ENCODE measurements at regions not wholly inside any gene's neighbourhood (a gene's known extent, or its start where the extent isn't known, plus 50 kb on each side); places are given as distances from the start of the nearest gene placed in this dataset.

DNA sequence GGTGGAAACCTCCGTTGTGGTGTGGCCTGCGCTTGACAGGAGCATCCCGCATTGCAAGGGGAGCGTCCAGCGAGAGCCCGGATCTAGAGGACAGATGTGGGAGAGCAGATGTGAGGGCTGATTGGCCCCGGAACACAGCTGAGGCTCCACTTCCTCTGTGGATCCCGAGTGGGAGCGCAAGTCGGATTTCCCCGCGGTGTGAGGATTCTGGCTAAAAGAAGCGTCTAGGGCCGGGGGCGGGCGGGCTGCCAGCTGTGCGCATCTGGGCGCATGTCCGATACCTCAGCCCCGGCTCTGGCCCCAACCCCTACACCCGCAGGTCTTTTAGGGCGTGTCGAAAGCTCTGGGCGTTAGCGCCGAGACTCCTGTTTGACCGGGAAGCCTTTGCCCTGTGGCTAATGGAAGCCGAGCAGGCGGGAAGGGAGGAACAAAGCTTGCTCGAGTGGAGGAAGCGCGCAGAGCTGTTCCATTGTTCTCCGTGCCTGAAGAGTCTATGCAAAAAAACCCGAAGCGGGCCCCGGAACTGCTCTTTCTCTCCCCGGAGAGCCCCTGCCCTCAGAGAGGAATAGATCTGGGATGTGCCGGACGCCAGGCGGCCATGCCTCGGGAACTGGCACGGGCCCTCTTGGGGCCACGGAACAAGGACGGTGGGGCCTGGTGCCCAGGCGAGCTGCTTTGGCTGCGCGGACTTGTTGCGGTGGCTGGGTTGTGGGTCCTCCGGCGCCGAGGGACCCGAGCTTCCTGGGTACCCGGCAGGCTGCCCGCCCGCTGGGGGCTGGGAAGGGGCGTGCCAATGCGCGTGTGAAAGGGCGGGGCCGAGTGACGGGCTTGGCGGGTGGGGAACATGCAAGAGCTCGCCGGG is 111.1 kb downstream of the NAV1 start:
- no peak overlapping the region for H4K5ac ChIP-seq (ENCODE audit: low read length)
- H3K4me2 ChIP-seq (ENCODE audit: low read length), result peak overlapping the region; percentile 32
- H4K8ac ChIP-seq (ENCODE audit: low read depth, low read length), result no peak overlapping the region
- H2BK5ac ChIP-seq (ENCODE audit: low read length), result no peak overlapping the region
- peak overlapping the region; percentile 61 for H3K56ac ChIP-seq (ENCODE audit: low read length)
- no peak overlapping the region for H2BK120ac ChIP-seq (ENCODE audit: low read depth, low read length)
- H3K4ac ChIP-seq (ENCODE audit: low read depth, low read length), result no peak overlapping the region
- peak overlapping the region; percentile 13 for H3K4me3 ChIP-seq (ENCODE audit: low read length)
- no peaks in the 10 kb centered on the region for H3K36me3 ChIP-seq (ENCODE audit: control insufficient read depth, insufficient read depth, low read length)
- DNase-seq, result peak; percentile 81
- H3K18ac ChIP-seq (ENCODE audit: low read length), result peak overlapping the region; percentile 13
- H3K9ac ChIP-seq (ENCODE audit: low read length), result peak overlapping the region; percentile 52
- H3K79me2 ChIP-seq (ENCODE audit: control insufficient read depth, insufficient read depth, low read length), result no peaks in the 10 kb centered on the region
- H3K23ac ChIP-seq (ENCODE audit: low read length), result no peak overlapping the region
- WGBS (ENCODE audit: extremely low coverage, insufficient coverage, low lambda C conversion rate), result no CpG with 5 or more reads among the region's 64 CpGs
- no peaks in the 10 kb centered on the region for H3K79me1 ChIP-seq (ENCODE audit: low read length)
- H3K27me3 ChIP-seq (ENCODE audit: insufficient read depth, low read length, poor library complexity), result peaks cover 2% of the 10 kb centered on the region
- no peak overlapping the region for H2AK5ac ChIP-seq (ENCODE audit: low read length)
- peaks cover 3% of the 10 kb centered on the region for H3K4me1 ChIP-seq (ENCODE audit: control insufficient read depth, low read depth, low read length)
- H2BK15ac ChIP-seq (replicated peaks; ENCODE audit: low read depth), result no peak overlapping the region
- no peak overlapping the region for H3K27ac ChIP-seq (ENCODE audit: low read depth, low read length)

DNA sequence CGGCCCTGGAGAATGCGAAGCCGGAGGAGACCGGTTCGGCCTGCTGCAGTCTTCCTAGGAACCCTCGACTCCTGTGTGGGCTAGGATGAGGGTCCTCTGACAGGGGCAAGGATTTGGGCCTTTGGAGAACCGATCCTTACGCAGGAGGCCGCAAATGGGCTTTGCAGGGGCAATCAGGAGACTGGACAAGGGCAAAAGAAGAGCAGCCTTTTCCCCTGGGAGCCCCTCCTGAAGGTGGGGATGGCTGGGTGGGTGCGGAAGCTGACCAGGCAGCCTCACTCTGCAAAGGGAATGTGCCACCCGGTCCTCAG is 111.7 kb downstream of the NAV1 start:
- Histone ChIP-seq H3K79me1 (ENCODE audit: low read length) (no peaks in the 10 kb centered on the region), H3K4me3 (ENCODE audit: low read length) (no peak overlapping the region), H3K79me2 (ENCODE audit: control insufficient read depth, insufficient read depth, low read length) (no peaks in the 10 kb centered on the region), H3K23ac (ENCODE audit: low read length) (no peak overlapping the region), H3K4me2 (ENCODE audit: low read length) (peak overlapping the region; percentile 32), H3K4ac (ENCODE audit: low read depth, low read length) (no peak overlapping the region), H2BK120ac (ENCODE audit: low read depth, low read length) (no peak overlapping the region), H4K5ac (ENCODE audit: low read length) (no peak overlapping the region), H2BK5ac (ENCODE audit: low read length) (no peak overlapping the region), H3K4me1 (ENCODE audit: control insufficient read depth, low read depth, low read length) (peaks cover 3% of the 10 kb centered on the region), H2AK5ac (ENCODE audit: low read length) (no peak overlapping the region), H3K18ac (ENCODE audit: low read length) (no peak overlapping the region), H3K36me3 (ENCODE audit: control insufficient read depth, insufficient read depth, low read length) (no peaks in the 10 kb centered on the region), H3K56ac (ENCODE audit: low read length) (peak overlapping the region; percentile 61), H3K9ac (ENCODE audit: low read length) (peak overlapping the region; percentile 52), H2BK15ac (replicated peaks; ENCODE audit: low read depth) (no peak overlapping the region), H4K8ac (ENCODE audit: low read depth, low read length) (no peak overlapping the region), H3K27ac (ENCODE audit: low read depth, low read length) (no peak overlapping the region), H3K27me3 (ENCODE audit: insufficient read depth, low read length, poor library complexity) (peaks cover 2% of the 10 kb centered on the region)
- WGBS (ENCODE audit: extremely low coverage, insufficient coverage, low lambda C conversion rate), result no CpG with 5 or more reads among the region's 11 CpGs
- DNase-seq, result no peak

DNA sequence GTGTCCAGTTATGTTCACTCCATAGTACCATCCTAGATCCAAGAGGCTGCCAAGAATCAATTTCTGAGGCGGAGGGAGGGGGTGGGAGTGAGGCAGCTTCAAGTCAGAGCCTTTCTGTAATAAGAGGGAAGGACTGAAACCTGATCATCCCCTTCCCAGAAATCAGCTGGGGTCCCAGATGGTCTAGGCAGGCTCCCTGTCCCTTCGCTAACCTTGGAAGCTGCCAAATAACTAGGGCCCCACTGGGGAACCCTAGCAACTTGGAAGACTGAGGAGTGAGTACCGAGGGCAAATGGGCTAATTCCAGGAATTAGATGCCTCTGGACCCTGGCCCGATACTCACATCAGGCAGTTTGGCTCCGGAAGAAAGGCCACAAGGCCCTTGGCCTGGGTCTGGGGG is 113.3 kb downstream of the NAV1 start:
- peaks cover 3% of the 10 kb centered on the region for H3K4me1 ChIP-seq (ENCODE audit: control insufficient read depth, low read depth, low read length)
- no peak overlapping the region for H3K27ac ChIP-seq (ENCODE audit: low read depth, low read length)
- no peak overlapping the region for H3K56ac ChIP-seq (ENCODE audit: low read length)
- no peak overlapping the region for H2AK5ac ChIP-seq (ENCODE audit: low read length)
- H4K5ac ChIP-seq (ENCODE audit: low read length), result no peak overlapping the region
- H4K8ac ChIP-seq (ENCODE audit: low read depth, low read length), result no peak overlapping the region
- H2BK120ac ChIP-seq (ENCODE audit: low read depth, low read length), result no peak overlapping the region
- no peaks in the 10 kb centered on the region for H3K36me3 ChIP-seq (ENCODE audit: control insufficient read depth, insufficient read depth, low read length)
- WGBS (ENCODE audit: extremely low coverage, insufficient coverage, low lambda C conversion rate), result no CpG with 5 or more reads among the region's 5 CpGs
- H3K79me2 ChIP-seq (ENCODE audit: control insufficient read depth, insufficient read depth, low read length), result no peaks in the 10 kb centered on the region
- no peak overlapping the region for H2BK15ac ChIP-seq (replicated peaks; ENCODE audit: low read depth)
- H3K9ac ChIP-seq (ENCODE audit: low read length), result no peak overlapping the region
- H3K27me3 ChIP-seq (ENCODE audit: insufficient read depth, low read length, poor library complexity), result peaks cover 2% of the 10 kb centered on the region
- H3K79me1 ChIP-seq (ENCODE audit: low read length), result no peaks in the 10 kb centered on the region
- DNase-seq, result no peak
- no peak overlapping the region for H3K4me2 ChIP-seq (ENCODE audit: low read length)
- no peak overlapping the region for H3K18ac ChIP-seq (ENCODE audit: low read length)
- no peak overlapping the region for H3K4ac ChIP-seq (ENCODE audit: low read depth, low read length)
- H2BK5ac ChIP-seq (ENCODE audit: low read length), result no peak overlapping the region
- no peak overlapping the region for H3K23ac ChIP-seq (ENCODE audit: low read length)
- no peak overlapping the region for H3K4me3 ChIP-seq (ENCODE audit: low read length)

- Histone ChIP-seq H3K4ac (ENCODE audit: low read depth, low read length) (no peak overlapping the region), H3K23ac (ENCODE audit: low read length) (no peak overlapping the region), H3K9ac (ENCODE audit: low read length) (no peak overlapping the region), H4K5ac (ENCODE audit: low read length) (no peak overlapping the region), H3K4me1 (ENCODE audit: control insufficient read depth, low read depth, low read length) (peaks cover 3% of the 10 kb centered on the region), H3K18ac (ENCODE audit: low read length) (no peak overlapping the region), H3K4me2 (ENCODE audit: low read length) (no peak overlapping the region), H4K8ac (ENCODE audit: low read depth, low read length) (no peak overlapping the region), H3K36me3 (ENCODE audit: control insufficient read depth, insufficient read depth, low read length) (no peaks in the 10 kb centered on the region), H2BK120ac (ENCODE audit: low read depth, low read length) (no peak overlapping the region), H3K27ac (ENCODE audit: low read depth, low read length) (no peak overlapping the region), H3K79me1 (ENCODE audit: low read length) (no peaks in the 10 kb centered on the region), H3K27me3 (ENCODE audit: insufficient read depth, low read length, poor library complexity) (peaks cover 2% of the 10 kb centered on the region), H2BK15ac (replicated peaks; ENCODE audit: low read depth) (no peak overlapping the region), H3K4me3 (ENCODE audit: low read length) (no peak overlapping the region), H3K79me2 (ENCODE audit: control insufficient read depth, insufficient read depth, low read length) (no peaks in the 10 kb centered on the region), H3K56ac (ENCODE audit: low read length) (no peak overlapping the region), H2BK5ac (ENCODE audit: low read length) (no peak overlapping the region), H2AK5ac (ENCODE audit: low read length) (no peak overlapping the region)
- no CpG with 5 or more reads among the region's 3 CpGs for WGBS (ENCODE audit: extremely low coverage, insufficient coverage, low lambda C conversion rate)
- peak; percentile 22 for DNase-seq
These were observed 114.3 kb downstream of the NAV1 start for GRCh38 chr1:201653233-201653632.

- Histone ChIP-seq H3K79me2 (ENCODE audit: control insufficient read depth, insufficient read depth, low read length) (no peaks in the 10 kb centered on the region), H3K36me3 (ENCODE audit: control insufficient read depth, insufficient read depth, low read length) (no peaks in the 10 kb centered on the region), H4K5ac (ENCODE audit: low read length) (no peak overlapping the region), H3K9ac (ENCODE audit: low read length) (no peak overlapping the region), H2AK5ac (ENCODE audit: low read length) (no peak overlapping the region), H3K4ac (ENCODE audit: low read depth, low read length) (no peak overlapping the region), H2BK5ac (ENCODE audit: low read length) (no peak overlapping the region), H3K4me1 (ENCODE audit: control insufficient read depth, low read depth, low read length) (peaks cover 3% of the 10 kb centered on the region), H4K8ac (ENCODE audit: low read depth, low read length) (no peak overlapping the region), H3K27ac (ENCODE audit: low read depth, low read length) (no peak overlapping the region), H3K27me3 (ENCODE audit: insufficient read depth, low read length, poor library complexity) (peaks cover 2% of the 10 kb centered on the region), H3K23ac (ENCODE audit: low read length) (no peak overlapping the region), H2BK15ac (replicated peaks; ENCODE audit: low read depth) (no peak overlapping the region), H3K18ac (ENCODE audit: low read length) (no peak overlapping the region), H3K56ac (ENCODE audit: low read length) (no peak overlapping the region), H3K4me3 (ENCODE audit: low read length) (no peak overlapping the region), H3K79me1 (ENCODE audit: low read length) (no peaks in the 10 kb centered on the region), H2BK120ac (ENCODE audit: low read depth, low read length) (no peak overlapping the region), H3K4me2 (ENCODE audit: low read length) (no peak overlapping the region)
- no CpG with 5 or more reads among the region's 2 CpGs for WGBS (ENCODE audit: extremely low coverage, insufficient coverage, low lambda C conversion rate)
- no peak for DNase-seq
These were observed 115.0 kb downstream of the NAV1 start for GRCh38 chr1:201653883-201654282.

- Histone ChIP-seq H2BK15ac (replicated peaks; ENCODE audit: low read depth) (no peak overlapping the region), H3K27me3 (ENCODE audit: insufficient read depth, low read length, poor library complexity) (no peaks in the 10 kb centered on the region), H3K4ac (ENCODE audit: low read depth, low read length) (no peak overlapping the region), H3K27ac (ENCODE audit: low read depth, low read length) (no peak overlapping the region), H3K56ac (ENCODE audit: low read length) (no peak overlapping the region), H2BK5ac (ENCODE audit: low read length) (no peak overlapping the region), H2AK5ac (ENCODE audit: low read length) (no peak overlapping the region), H3K4me3 (ENCODE audit: low read length) (no peak overlapping the region), H4K8ac (ENCODE audit: low read depth, low read length) (no peak overlapping the region), H3K23ac (ENCODE audit: low read length) (no peak overlapping the region), H4K5ac (ENCODE audit: low read length) (no peak overlapping the region), H3K9ac (ENCODE audit: low read length) (no peak overlapping the region), H3K36me3 (ENCODE audit: control insufficient read depth, insufficient read depth, low read length) (no peaks in the 10 kb centered on the region), H3K18ac (ENCODE audit: low read length) (no peak overlapping the region), H3K79me1 (ENCODE audit: low read length) (no peaks in the 10 kb centered on the region), H3K4me2 (ENCODE audit: low read length) (no peak overlapping the region), H3K79me2 (ENCODE audit: control insufficient read depth, insufficient read depth, low read length) (no peaks in the 10 kb centered on the region), H2BK120ac (ENCODE audit: low read depth, low read length) (no peak overlapping the region), H3K4me1 (ENCODE audit: control insufficient read depth, low read depth, low read length) (peaks cover 3% of the 10 kb centered on the region)
- peak; percentile 31 for DNase-seq
- no CpG with 5 or more reads among the region's 6 CpGs for WGBS (ENCODE audit: extremely low coverage, insufficient coverage, low lambda C conversion rate)
These were observed 116.3 kb downstream of the NAV1 start for GRCh38 chr1:201655243-201655642.

Data from mesendoderm (in vitro differentiated cells).